NCI-H526 (cell line): ENCODE measurements at regions not wholly inside any gene's neighbourhood (a gene's known extent, or its start where the extent isn't known, plus 50 kb on each side); places are given as distances from the start of the nearest gene placed in this dataset.

Experiments used
- DNase-seq, 2 experiments: peaks; one replicate each; lab custom pipeline; 2025; lab: John Stamatoyannopoulos, UW

- no peak for DNase-seq
Observed at GRCh38 chrX:148365233-148365632, 135.2 kb upstream of the AFF2 start.

- DNase-seq = no peak
Observed at GRCh38 chrX:148371291-148371690, 129.1 kb upstream of the AFF2 start.

- no peak for DNase-seq
Observed at GRCh38 chrX:148372925-148373324, 127.5 kb upstream of the AFF2 start.

GRCh38 chrX:148376342-148376741, 124.1 kb upstream of the AFF2 start:
- no peak for DNase-seq

- no peak for DNase-seq
Observed at GRCh38 chrX:148380107-148380506, 120.3 kb upstream of the AFF2 start.

GRCh38 chrX:148380650-148381561, 119.5 kb upstream of the AFF2 start:
- no peak for DNase-seq

GRCh38 chrX:148381603-148382002, 118.8 kb upstream of the AFF2 start:
- DNase-seq = no peak

- DNase-seq = no peak
Observed at GRCh38 chrX:148382983-148383382, 117.4 kb upstream of the AFF2 start.

- DNase-seq = no peak
Observed at GRCh38 chrX:148385471-148385870, 114.9 kb upstream of the AFF2 start.

- DNase-seq = no peak
Observed at GRCh38 chrX:148389629-148390028, 110.8 kb upstream of the AFF2 start.

GRCh38 chrX:148412006-148412405, 88.4 kb upstream of the AFF2 start:
- no peak for DNase-seq

GRCh38 chrX:148416142-148416541, 84.3 kb upstream of the AFF2 start:
- DNase-seq = no peak

GRCh38 chrX:148416931-148417330, 83.5 kb upstream of the AFF2 start:
- DNase-seq = no peak

GRCh38 chrX:148417934-148418333, 82.5 kb upstream of the AFF2 start:
- DNase-seq = no peak

GRCh38 chrX:148422526-148422925, 77.9 kb upstream of the AFF2 start:
- no peak for DNase-seq

- DNase-seq = no peak
Observed at GRCh38 chrX:148424570-148424969, 75.8 kb upstream of the AFF2 start.

GRCh38 chrX:148426467-148426866, 74.0 kb upstream of the AFF2 start:
- DNase-seq = no peak

GRCh38 chrX:148441387-148441786, 59.0 kb upstream of the AFF2 start:
- DNase-seq = no peak

GRCh38 chrX:148443216-148443615, 57.2 kb upstream of the AFF2 start:
- DNase-seq = no peak

- DNase-seq = no peak
Observed at GRCh38 chrX:148448686-148449085, 51.7 kb upstream of the AFF2 start.
